H1 (cell line): ENCODE measurements at regions not wholly inside any gene's neighbourhood (a gene's known extent, or its start where the extent isn't known, plus 50 kb on each side); places are given as distances from the start of the nearest gene placed in this dataset.
A peak's percentile ranks its signal among the peaks of the same experiment; 100 is the strongest.

ENCODE experiments used
- CTCF ChIA-PET: fragments of 300-600 bp; sonication (Branson Sonifier 250); formaldehyde crosslinking; loops from one replicate; lab custom pipeline; 2021; ENCODE audit not compliant: partially characterized antibody; lab: Charles Lee
- POLR2A ChIA-PET: fragments of 300-600 bp; sonication (Branson Sonifier 250); formaldehyde crosslinking; loops from one replicate; lab custom pipeline; 2021; ENCODE audit warnings: inconsistent platforms; ENCODE audit not compliant: partially characterized antibody; lab: Charles Lee
- DNase-seq, 2 experiments: peaks; one replicate each; pipeline versions ENCODE4 v3.0.0 to v3.0.0-alpha.2; 2010 to 2022; ENCODE audit warnings: low spot score in 2 of 2, low read depth in 1 of 2, mixed read lengths in 1 of 2
- FAIRE-seq: peaks from 2 replicates; lab custom pipeline; 2011; peaks lifted over from hg19 to GRCh38; lab: Jason Lieb, UNC
- H2AFZ ChIP-seq: 2 replicates; pipeline ENCODE4 v1.8.1; 2012; ENCODE audit warnings: low read length, inconsistent platforms
- H2AK5ac ChIP-seq: 2 replicates; pipeline ENCODE4 v1.6.1; 2013; ENCODE audit warnings: low read depth, low read length
- H2BK120ac ChIP-seq: replicated peaks from 2 replicates; pipeline ENCODE3; 2013; ENCODE audit warnings: low read depth, low read length, inconsistent platforms
- H2BK12ac ChIP-seq: 2 replicates; pipeline ENCODE4 v1.6.1; 2013; ENCODE audit warnings: low read depth, low read length
- H2BK15ac ChIP-seq: 2 replicates; pipeline ENCODE4 v1.6.1; 2013; ENCODE audit warnings: low read length
- H2BK20ac ChIP-seq: 2 replicates; pipeline ENCODE4 v1.6.1; 2013; ENCODE audit warnings: low read length
- H2BK5ac ChIP-seq: 2 replicates; pipeline ENCODE4 v1.6.1; 2013; ENCODE audit warnings: low read depth, low read length
- H3K14ac ChIP-seq: 2 replicates; pipeline ENCODE4 v1.6.1; 2013; ENCODE audit warnings: inconsistent platforms; ENCODE audit not compliant: insufficient read length
- H3K18ac ChIP-seq: 2 replicates; pipeline ENCODE4 v1.6.1; 2013; ENCODE audit warnings: low read length; ENCODE audit errors: extremely low read depth
- H3K23ac ChIP-seq: 2 replicates; pipeline ENCODE4 v1.6.1; 2013; ENCODE audit warnings: inconsistent platforms; ENCODE audit not compliant: insufficient read length
- H3K23me2 ChIP-seq: 2 replicates; pipeline ENCODE4 v1.6.1; 2013; ENCODE audit warnings: low read depth, low read length
- H3K27ac ChIP-seq: 2 replicates; pipeline ENCODE4 v1.6.1; 2011; ENCODE audit warnings: low read depth, low read length, inconsistent platforms
- H3K27me3 ChIP-seq, 4 experiments: replicated peaks in 1 of 4; 1 replicate in 1 of 4; 2 replicates in 3 of 4; pipeline versions ENCODE4 v1.6.1 to v1.8.1; 2011 to 2013; ENCODE audit warnings: low read length in 3 of 4, mild to moderate bottlenecking in 3 of 4, inconsistent platforms in 2 of 4, mixed read lengths in 2 of 4, moderate library complexity in 1 of 4; ENCODE audit not compliant: control insufficient read depth in 3 of 4, insufficient read depth in 3 of 4; ENCODE audit errors: extremely low read depth in 1 of 4
- H3K36me3 ChIP-seq, 4 experiments: 2 replicates each; pipeline versions ENCODE4 v1.6.1 to v1.8.1; 2011 to 2013; ENCODE audit warnings: mild to moderate bottlenecking in 4 of 4, low read length in 3 of 4, moderate library complexity in 2 of 4, control low read depth in 1 of 4, inconsistent platforms in 1 of 4; ENCODE audit not compliant: insufficient read depth in 4 of 4, control insufficient read depth in 2 of 4
- H3K4ac ChIP-seq: replicated peaks from 2 replicates; pipeline ENCODE3; 2013; ENCODE audit warnings: low read length, low read depth, mixed read lengths, inconsistent platforms; ENCODE audit not compliant: insufficient read length
- H3K4me1 ChIP-seq, 4 experiments: replicated peaks in 1 of 4; 1 replicate in 1 of 4; 2 replicates in 3 of 4; pipeline versions ENCODE4 v1.6.1 to v1.8.1; 2011 to 2013; ENCODE audit warnings: low read length in 3 of 4, inconsistent platforms in 2 of 4, mixed read lengths in 1 of 4; ENCODE audit not compliant: insufficient read depth in 4 of 4, control insufficient read depth in 3 of 4
- H3K4me2 ChIP-seq, 2 experiments: 2 replicates each; pipeline versions ENCODE4 v1.6.1 to v1.8.1; 2011 to 2013; ENCODE audit warnings: low read depth in 2 of 2, low read length in 2 of 2, control low read depth in 1 of 2, inconsistent platforms in 1 of 2, mild to moderate bottlenecking in 1 of 2; ENCODE audit not compliant: insufficient read depth in 1 of 2
- H3K4me3 ChIP-seq, 4 experiments: fragments of 200-600, 300-600 bp in 1 of 4; sonication (generic), shearing (Covaris generic), sonication (Bioruptor Twin) in 1 of 4; 2 replicates each; pipeline versions ENCODE4 v1.5.1 to v1.8.1; 2011 to 2016; ENCODE audit warnings: low read length in 4 of 4, low read depth in 3 of 4, control low read depth in 2 of 4, inconsistent platforms in 2 of 4, mild to moderate bottlenecking in 2 of 4, mixed read lengths in 1 of 4, moderate library complexity in 1 of 4; ENCODE audit not compliant: insufficient read depth in 2 of 4; ENCODE audit errors: extremely low read depth in 1 of 4
- H3K56ac ChIP-seq: replicated peaks from 2 replicates; pipeline ENCODE3; 2013; ENCODE audit warnings: low read depth, mild to moderate bottlenecking, mixed read lengths, low read length, inconsistent platforms; ENCODE audit not compliant: insufficient read length
- H3K79me1 ChIP-seq: 2 replicates; pipeline ENCODE4 v1.6.1; 2013; ENCODE audit warnings: low read depth, low read length, control low read depth
- H3K79me2 ChIP-seq, 2 experiments: 2 replicates each; pipeline versions ENCODE4 v1.6.1 to v1.8.1; 2012 to 2013; ENCODE audit warnings: low read length in 2 of 2, mild to moderate bottlenecking in 2 of 2, inconsistent platforms in 1 of 2; ENCODE audit not compliant: insufficient read depth in 2 of 2, control insufficient read depth in 1 of 2
- H3K9ac ChIP-seq, 4 experiments: replicated peaks in 1 of 4; 1 replicate in 1 of 4; 2 replicates in 3 of 4; pipeline versions ENCODE4 v1.6.1 to v1.8.1; 2011 to 2013; ENCODE audit warnings: low read depth in 3 of 4, low read length in 3 of 4, control low read depth in 2 of 4, mild to moderate bottlenecking in 2 of 4, moderate library complexity in 2 of 4, inconsistent platforms in 1 of 4; ENCODE audit errors: extremely low read depth in 1 of 4
- H3K9me3 ChIP-seq, 2 experiments: 2 replicates each; pipeline versions ENCODE4 v1.6.1 to v1.8.1; 2012 to 2013; ENCODE audit warnings: mild to moderate bottlenecking in 2 of 2, moderate library complexity in 2 of 2, control low read depth in 1 of 2, inconsistent platforms in 1 of 2, low read depth in 1 of 2, low read length in 1 of 2, mixed read lengths in 1 of 2; ENCODE audit not compliant: insufficient read depth in 2 of 2
- H4K20me1 ChIP-seq, 2 experiments: replicated peaks in 1 of 2; 2 replicates each; pipeline versions ENCODE3 to v1.8.1; 2011 to 2013; ENCODE audit warnings: inconsistent platforms in 2 of 2, low read length in 2 of 2, mild to moderate bottlenecking in 1 of 2; ENCODE audit not compliant: insufficient read depth in 2 of 2, control insufficient read depth in 1 of 2
- H4K5ac ChIP-seq: 2 replicates; pipeline ENCODE4 v1.6.1; 2013; ENCODE audit warnings: low read length, low read depth, mixed read lengths, inconsistent platforms; ENCODE audit not compliant: insufficient read length
- H4K8ac ChIP-seq: 2 replicates; pipeline ENCODE4 v1.8.0; 2013; ENCODE audit warnings: mild to moderate bottlenecking, moderate library complexity, low read length, inconsistent platforms; ENCODE audit not compliant: insufficient read depth; ENCODE audit errors: extremely low read depth
- H4K91ac ChIP-seq: replicated peaks from 2 replicates; pipeline ENCODE3; 2013; ENCODE audit warnings: low read length, mixed read lengths, inconsistent platforms; ENCODE audit not compliant: insufficient read length
- BCL11A ChIP-seq, 2 experiments: IDR thresholded peaks; one replicate each; pipeline ENCODE4 v1.6.1; 2011; ENCODE audit warnings: low read depth in 2 of 2, low read length in 2 of 2, mild to moderate bottlenecking in 2 of 2
- CBX5 ChIP-seq: fragments of 300-800, 300-1000 bp; sonication (generic); IDR thresholded peaks from 2 replicates; pipeline ENCODE4 v1.7.1; 2016; ENCODE audit warnings: antibody characterized with exemption, low read length, low read depth
- CTCF ChIP-seq, 3 experiments: IDR thresholded peaks; 1 replicate in 2 of 3; 2 replicates in 1 of 3; pipeline versions ENCODE4 v1.5.1 to v1.6.1; 2011; ENCODE audit warnings: low read length in 3 of 3, mild to moderate bottlenecking in 3 of 3, inconsistent platforms in 2 of 3, low read depth in 1 of 3, moderate library complexity in 1 of 3; ENCODE audit not compliant: insufficient read depth in 1 of 3; ENCODE audit errors: control extremely low read depth in 1 of 3
- NANOG ChIP-seq: IDR thresholded peaks from 2 replicates; pipeline ENCODE4 v1.6.1; 2011; ENCODE audit warnings: low read length, low read depth, mild to moderate bottlenecking, inconsistent platforms; ENCODE audit not compliant: insufficient read depth, poor library complexity, severe bottlenecking
- RAD21 ChIP-seq, 2 experiments: IDR thresholded peaks in 1 of 2; conservative IDR thresholded peaks in 1 of 2; 2 replicates each; pipeline ENCODE4 v1.6.1; 2011; ENCODE audit warnings: low read depth in 2 of 2, low read length in 2 of 2, improper control_type of control experiment in 1 of 2, inconsistent platforms in 1 of 2, mild to moderate bottlenecking in 1 of 2, moderate library complexity in 1 of 2
- RNF2 ChIP-seq: fragments of 200-900, 300-1000 bp; sonication (generic); IDR thresholded peaks from 2 replicates; pipeline ENCODE4 v1.7.1; 2016; ENCODE audit warnings: borderline replicate concordance, low read depth, mild to moderate bottlenecking, antibody characterized with exemption, low read length; ENCODE audit not compliant: poor library complexity, severe bottlenecking; ENCODE audit errors: missing control alignments
- SP2 ChIP-seq: IDR thresholded peaks from 2 replicates; pipeline ENCODE4 v1.6.1; 2012; ENCODE audit warnings: mild to moderate bottlenecking, low read length, inconsistent platforms
- SRF ChIP-seq: IDR thresholded peaks from 2 replicates; pipeline ENCODE4 v1.6.1; 2011; ENCODE audit warnings: mild to moderate bottlenecking, low read depth, low read length, moderate library complexity
- TAF1 ChIP-seq: IDR thresholded peaks from 2 replicates; pipeline ENCODE4 v1.6.1; 2011; ENCODE audit warnings: mild to moderate bottlenecking, low read depth, low read length
- WGBS, 2 experiments: shearing (Covaris generic) in 1 of 2; methylation state at CpG; one replicate each; pipeline versions ENCODE4 v1.1.6 to v1.1.7; 2013 to 2015; ENCODE audit warnings: low lambda C conversion rate in 2 of 2, mixed read lengths in 2 of 2, inconsistent platforms in 1 of 2, low coverage in 1 of 2, missing lambda C conversion rate in 1 of 2; ENCODE audit not compliant: insufficient replicate concordance in 2 of 2, insufficient coverage in 1 of 2, insufficient read length in 1 of 2; ENCODE audit errors: extremely low coverage in 1 of 2, missing lambda C conversion rate in 1 of 2; 5-methylcytosine and 5-hydroxymethylcytosine counted together

- Histone ChIP-seq H2BK5ac (no peak overlapping the region), H3K4me3 (no peak overlapping the region), H3K14ac (no peak overlapping the region), H3K79me1 (no peaks in the 10 kb centered on the region), H3K18ac (no peak overlapping the region), H4K5ac (no peak overlapping the region), H3K79me2 (no peaks in the 10 kb centered on the region), H3K56ac (no peak overlapping the region), H4K91ac (no peak overlapping the region), H3K4me2 (no peak overlapping the region), H3K4ac (no peak overlapping the region), H2AFZ (no peak overlapping the region), H3K27me3 (no peaks in the 10 kb centered on the region), H3K23ac (no peak overlapping the region), H3K23me2 (no peaks in the 10 kb centered on the region), H4K20me1 (no peaks in the 10 kb centered on the region), H2AK5ac (no peak overlapping the region), H3K9ac (no peak overlapping the region), H3K4me1 (no peaks in the 10 kb centered on the region), H2BK120ac (no peak overlapping the region), H2BK15ac (no peak overlapping the region), H2BK20ac (no peak overlapping the region), H3K27ac (no peak overlapping the region), H3K36me3 (no peaks in the 10 kb centered on the region), H3K9me3 (peaks cover 0 to 8% of the 10 kb centered on the region in 2 experiments; a peak in 1 of 4 replicates), H4K8ac (no peak overlapping the region), H2BK12ac (no peak overlapping the region)
- ChIA-PET POLR2A (no interaction called here), CTCF (interaction anchor here (0.6 to 1.3 kb wide), 3 partner anchors 9 to 1872 kb away, joined by 3 read pairs; no protein-coding TSS in a partner anchor)
- DNase-seq (no peak), FAIRE-seq (no peak)
- WGBS, 2 experiments: 94% methylated on average over 1 of the region's 1 CpG; no CpG with 5 or more reads in 1 of the 2 experiments
- no peak for TF ChIP-seq RNF2
- no peak for TF ChIP-seq CBX5
- TF ChIP-seq CTCF (IDR thresholded peaks at IDR 0.05; ENCODE audit: control extremely low read depth in 1 of 3, insufficient read depth in 1 of 3, low read depth in 1 of 3, low read length in 3 of 3): peak in 2 of 3 experiments; percentile 13 to 18; a peak in 2 of 4 replicates
- no peak for TF ChIP-seq SP2
- no peak for TF ChIP-seq TAF1
- no peak for TF ChIP-seq SRF
- TF ChIP-seq RAD21 (IDR thresholded peaks at IDR 0.05 in 1 of 2, conservative IDR thresholded peaks at IDR 0.05 in 1 of 2; ENCODE audit: low read depth in 2 of 2, low read length in 2 of 2): peak in 1 of 2 experiments; percentile 6; a peak in 1 of 4 replicates
- TF ChIP-seq BCL11A (IDR thresholded peaks at IDR 0.05; ENCODE audit: low read depth in 2 of 2, low read length in 2 of 2): no peak
- TF ChIP-seq NANOG: no peak
Measured at GRCh38 chr5:174903172-174903732, 178.9 kb downstream of the MSX2 start.
